Hepatocyte (in vitro differentiated cells): ENCODE measurements at regions not wholly inside any gene's neighbourhood (a gene's known extent, or its start where the extent isn't known, plus 50 kb on each side); places are given as distances from the start of the nearest gene placed in this dataset.

ENCODE experiments used
- DNase-seq: peaks from one replicate; pipeline ENCODE4 v3.0.0-alpha.2; 2016; ENCODE audit warnings: low spot score
- H2AFZ ChIP-seq: fragments of 200-600 bp; sonication (generic); 2 replicates; pipeline ENCODE4 v1.6.0; 2016; ENCODE audit warnings: antibody characterized with exemption, mild to moderate bottlenecking
- H3K27ac ChIP-seq: fragments of 200-600 bp; sonication (generic); 2 replicates; pipeline ENCODE4 v1.5.1; 2016; ENCODE audit warnings: mild to moderate bottlenecking
- H3K27me3 ChIP-seq: fragments of 200-600 bp; sonication (generic); 2 replicates; pipeline ENCODE4 v1.6.1; 2016
- H3K36me3 ChIP-seq: fragments of 200-600 bp; sonication (generic); replicated peaks from 2 replicates; pipeline ENCODE4 v1.5.1; 2016; ENCODE audit warnings: low read depth; ENCODE audit not compliant: insufficient read depth
- H3K4me1 ChIP-seq: fragments of 200-600 bp; sonication (generic); 2 replicates; pipeline ENCODE4 v1.5.1; 2016; ENCODE audit warnings: mild to moderate bottlenecking, moderate library complexity; ENCODE audit not compliant: insufficient read depth
- H3K4me2 ChIP-seq: fragments of 200-600 bp; sonication (generic); 2 replicates; pipeline ENCODE4 v1.6.0; 2016
- H3K4me3 ChIP-seq: fragments of 200-600 bp; sonication (generic); 2 replicates; pipeline ENCODE4 v1.5.1; 2016; ENCODE audit warnings: mild to moderate bottlenecking
- H3K79me2 ChIP-seq: fragments of 200-600 bp; sonication (generic); 2 replicates; pipeline ENCODE4 v1.6.0; 2017; ENCODE audit warnings: mild to moderate bottlenecking
- H3K9me2 ChIP-seq: fragments of 200-600 bp; sonication (generic); replicated peaks from 2 replicates; pipeline ENCODE4 v1.6.0; 2017; ENCODE audit warnings: mild to moderate bottlenecking; ENCODE audit not compliant: insufficient read depth
- H3K9me3 ChIP-seq: fragments of 200-600 bp; sonication (generic); 2 replicates; pipeline ENCODE4 v1.5.1; 2016; ENCODE audit warnings: low read depth, mild to moderate bottlenecking
- H4K20me1 ChIP-seq: fragments of 200-600 bp; sonication (generic); 2 replicates; pipeline ENCODE4 v1.6.0; 2016; ENCODE audit warnings: mild to moderate bottlenecking; ENCODE audit not compliant: insufficient read depth, poor library complexity, severe bottlenecking
- EZH2 ChIP-seq: fragments of 200-600 bp; sonication (generic); IDR thresholded peaks from 2 replicates; pipeline ENCODE4 v1.6.1; 2016; ENCODE audit warnings: antibody characterized with exemption, mild to moderate bottlenecking, borderline replicate concordance
- EZH2phosphoT487 ChIP-seq: fragments of 200-600 bp; sonication (generic); IDR thresholded peaks from one replicate; pipeline ENCODE4 v1.6.1; 2018; ENCODE audit warnings: antibody characterized with exemption, mild to moderate bottlenecking, low read depth, moderate library complexity; ENCODE audit not compliant: unreplicated experiment, severe bottlenecking
- WGBS: methylation state at CpG from one replicate; pipeline ENCODE4 v1.1.6; 2016; ENCODE audit warnings: low lambda C conversion rate; ENCODE audit errors: missing lambda C conversion rate; 5-methylcytosine and 5-hydroxymethylcytosine counted together
- TF ChIP-seq, protein P1 (sequence below): fragments of 200-600 bp; sonication (generic); IDR thresholded peaks from 2 replicates; pipeline ENCODE4 v1.5.1; 2016; ENCODE audit warnings: antibody characterized with exemption, mild to moderate bottlenecking; ENCODE audit not compliant: poor library complexity

DNA sequence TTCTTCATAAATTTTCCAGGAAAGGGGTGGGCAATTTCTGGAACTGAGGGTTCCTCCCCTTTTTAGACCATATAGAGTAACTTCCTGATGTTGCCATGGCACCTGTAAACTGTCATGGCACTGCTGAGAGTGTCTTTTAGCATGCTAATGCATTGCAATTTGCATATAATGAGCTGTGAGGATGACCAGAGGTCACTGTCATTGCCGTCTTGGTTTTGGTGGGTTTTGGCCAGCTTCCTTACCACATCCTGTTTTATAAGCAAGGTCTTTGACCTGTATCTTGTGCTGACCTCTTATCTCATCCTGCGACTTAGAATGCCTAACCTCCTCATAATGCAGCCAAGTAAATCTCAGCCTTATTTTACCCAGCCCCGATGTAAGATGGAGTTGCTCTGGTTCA lies 577.8 kb downstream of the NLGN4X start:
- H3K27me3 ChIP-seq: no peaks in the 10 kb centered on the region
- H3K4me3 ChIP-seq: no peak overlapping the region
- TF ChIP-seq, protein P1, sequence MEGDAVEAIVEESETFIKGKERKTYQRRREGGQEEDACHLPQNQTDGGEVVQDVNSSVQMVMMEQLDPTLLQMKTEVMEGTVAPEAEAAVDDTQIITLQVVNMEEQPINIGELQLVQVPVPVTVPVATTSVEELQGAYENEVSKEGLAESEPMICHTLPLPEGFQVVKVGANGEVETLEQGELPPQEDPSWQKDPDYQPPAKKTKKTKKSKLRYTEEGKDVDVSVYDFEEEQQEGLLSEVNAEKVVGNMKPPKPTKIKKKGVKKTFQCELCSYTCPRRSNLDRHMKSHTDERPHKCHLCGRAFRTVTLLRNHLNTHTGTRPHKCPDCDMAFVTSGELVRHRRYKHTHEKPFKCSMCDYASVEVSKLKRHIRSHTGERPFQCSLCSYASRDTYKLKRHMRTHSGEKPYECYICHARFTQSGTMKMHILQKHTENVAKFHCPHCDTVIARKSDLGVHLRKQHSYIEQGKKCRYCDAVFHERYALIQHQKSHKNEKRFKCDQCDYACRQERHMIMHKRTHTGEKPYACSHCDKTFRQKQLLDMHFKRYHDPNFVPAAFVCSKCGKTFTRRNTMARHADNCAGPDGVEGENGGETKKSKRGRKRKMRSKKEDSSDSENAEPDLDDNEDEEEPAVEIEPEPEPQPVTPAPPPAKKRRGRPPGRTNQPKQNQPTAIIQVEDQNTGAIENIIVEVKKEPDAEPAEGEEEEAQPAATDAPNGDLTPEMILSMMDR: no peak
- TF ChIP-seq EZH2phosphoT487: no peak
- no peak for TF ChIP-seq EZH2
- H3K27ac ChIP-seq: no peak overlapping the region
- no peak overlapping the region for H3K4me2 ChIP-seq
- no peaks in the 10 kb centered on the region for H3K79me2 ChIP-seq
- WGBS: 61% methylated on average over 3 of the region's 3 CpGs
- H3K4me1 ChIP-seq: no peaks in the 10 kb centered on the region
- no peaks in the 10 kb centered on the region for H3K9me2 ChIP-seq
- DNase-seq: no peak
- H2AFZ ChIP-seq: no peak overlapping the region
- no peaks in the 10 kb centered on the region for H4K20me1 ChIP-seq
- H3K9me3 ChIP-seq: no peaks in the 10 kb centered on the region
- H3K36me3 ChIP-seq: no peaks in the 10 kb centered on the region

DNA sequence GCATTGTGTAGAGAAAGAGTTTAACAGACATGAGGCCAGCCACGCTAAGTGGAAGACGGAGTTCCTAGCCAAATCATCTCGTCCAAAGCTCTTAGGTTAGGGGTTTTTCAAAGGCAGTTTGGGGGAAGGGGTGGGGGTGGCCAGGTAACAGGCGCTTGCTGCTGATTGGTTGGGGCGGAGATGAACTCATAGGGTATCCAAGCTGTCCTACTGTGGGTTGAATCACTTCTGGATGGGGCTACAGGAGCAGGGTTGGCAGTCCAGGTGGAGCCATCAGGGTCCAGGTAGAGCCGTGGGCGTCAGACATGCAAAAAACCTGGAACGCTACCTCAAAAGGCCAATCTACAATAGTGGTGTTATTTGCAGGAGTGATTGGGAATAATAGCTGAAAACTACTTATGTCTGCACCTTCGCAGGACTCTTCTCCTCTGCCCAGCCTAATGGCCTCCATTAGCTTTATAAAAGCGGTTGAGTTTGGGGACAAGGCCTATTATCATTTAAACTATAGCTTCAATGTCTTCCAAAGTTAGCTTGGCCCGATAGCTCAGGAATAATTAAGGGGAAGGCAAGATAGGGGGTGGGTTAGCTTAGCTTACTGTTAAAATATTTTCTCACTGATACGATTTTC lies 579.6 kb downstream of the NLGN4X start:
- no peaks in the 10 kb centered on the region for H3K36me3 ChIP-seq
- TF ChIP-seq EZH2: no peak
- TF ChIP-seq EZH2phosphoT487: no peak
- TF ChIP-seq, protein P1: no peak
- no peak overlapping the region for H3K4me3 ChIP-seq
- no peak overlapping the region for H3K27ac ChIP-seq
- no peak overlapping the region for H3K4me2 ChIP-seq
- no peaks in the 10 kb centered on the region for H3K9me2 ChIP-seq
- H4K20me1 ChIP-seq: no peaks in the 10 kb centered on the region
- H3K4me1 ChIP-seq: no peaks in the 10 kb centered on the region
- H2AFZ ChIP-seq: no peak overlapping the region
- H3K79me2 ChIP-seq: no peaks in the 10 kb centered on the region
- H3K27me3 ChIP-seq: no peaks in the 10 kb centered on the region
- DNase-seq: no peak
- 72% methylated on average over 12 of the region's 12 CpGs for WGBS
- no peaks in the 10 kb centered on the region for H3K9me3 ChIP-seq

DNA sequence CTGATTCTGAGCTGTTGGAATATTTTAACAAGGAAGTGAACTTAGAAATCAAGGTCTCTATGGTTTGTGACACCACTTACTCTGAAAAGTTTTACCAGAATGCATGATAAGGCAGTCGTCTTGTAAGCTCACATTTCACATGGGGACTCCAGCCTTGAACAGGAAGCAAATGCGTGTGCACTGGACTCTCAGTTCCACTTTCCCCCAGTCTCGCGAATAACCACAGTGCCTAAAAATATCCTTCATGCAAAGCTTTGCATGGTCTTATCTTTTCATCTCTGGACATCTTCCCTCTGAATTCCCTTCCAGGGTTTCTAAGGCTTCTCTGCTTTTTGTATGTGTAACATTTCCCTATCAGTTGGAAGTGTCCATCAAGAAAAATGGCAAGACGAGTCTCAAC lies 581.8 kb downstream of the NLGN4X start:
- no peak for DNase-seq
- H3K9me2 ChIP-seq: no peaks in the 10 kb centered on the region
- H2AFZ ChIP-seq: no peak overlapping the region
- no peak for TF ChIP-seq EZH2phosphoT487
- TF ChIP-seq, protein P1: no peak
- TF ChIP-seq EZH2: no peak
- no peaks in the 10 kb centered on the region for H3K27me3 ChIP-seq
- no peaks in the 10 kb centered on the region for H4K20me1 ChIP-seq
- H3K4me3 ChIP-seq: no peak overlapping the region
- no peaks in the 10 kb centered on the region for H3K4me1 ChIP-seq
- no peaks in the 10 kb centered on the region for H3K79me2 ChIP-seq
- WGBS: 71% methylated on average over 5 of the region's 5 CpGs
- no peak overlapping the region for H3K27ac ChIP-seq
- no peaks in the 10 kb centered on the region for H3K9me3 ChIP-seq
- H3K4me2 ChIP-seq: no peak overlapping the region
- no peaks in the 10 kb centered on the region for H3K36me3 ChIP-seq
